ENCODE measurements at regions not wholly inside any gene's neighbourhood (a gene's known extent, or its start where the extent isn't known, plus 50 kb on each side); places are given as distances from the start of the nearest gene placed in this dataset.

DNA sequence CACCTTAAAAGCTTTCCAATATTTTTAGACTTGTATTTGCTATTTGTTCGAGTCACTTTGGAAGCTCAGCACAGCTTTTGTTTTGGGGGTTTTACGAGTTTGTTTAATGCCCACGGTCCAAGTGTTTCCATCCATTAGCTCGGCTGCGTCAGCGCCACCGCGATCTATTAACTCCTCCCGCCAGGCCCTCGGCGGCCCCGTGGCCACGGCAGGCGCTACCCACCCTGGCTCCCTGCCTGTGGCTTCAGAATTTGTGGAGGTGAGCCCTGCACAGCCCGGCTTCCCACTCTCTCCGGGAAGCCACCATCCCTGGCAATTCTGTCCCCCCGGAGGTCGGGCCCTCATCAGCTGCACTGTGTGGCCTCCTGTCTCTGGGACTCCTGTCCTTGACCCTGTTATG, 648.5 kb downstream of the BRD1 start:
- no peak overlapping the region for H3K4me3 ChIP-seq (ENCODE audit: low read length)
- no peaks in the 10 kb centered on the region for H3K9me3 ChIP-seq (ENCODE audit: low read length)
- no peaks in the 10 kb centered on the region for H3K36me3 ChIP-seq (ENCODE audit: insufficient read depth, low read length)
- H3K79me2 ChIP-seq (ENCODE audit: low read length) = no peaks in the 10 kb centered on the region
- no peak overlapping the region for H3K4me2 ChIP-seq (ENCODE audit: low read depth, low read length, poor library complexity, severe bottlenecking)
- H3K9ac ChIP-seq (ENCODE audit: low read length) = no peak overlapping the region
- no peaks in the 10 kb centered on the region for H3K9me2 ChIP-seq (replicated peaks; ENCODE audit: insufficient read depth, low read length)
- no peak overlapping the region for H3K27ac ChIP-seq (ENCODE audit: low read length)
- no peaks in the 10 kb centered on the region for H4K20me1 ChIP-seq (ENCODE audit: insufficient read depth, low read depth, low read length)
- H2AFZ ChIP-seq (ENCODE audit: low read length) = no peak overlapping the region
- DNase-seq = no peak
- no peaks in the 10 kb centered on the region for H3K4me1 ChIP-seq (ENCODE audit: low read length)
- H3K27me3 ChIP-seq (ENCODE audit: low read length) = no peaks in the 10 kb centered on the region

DNA sequence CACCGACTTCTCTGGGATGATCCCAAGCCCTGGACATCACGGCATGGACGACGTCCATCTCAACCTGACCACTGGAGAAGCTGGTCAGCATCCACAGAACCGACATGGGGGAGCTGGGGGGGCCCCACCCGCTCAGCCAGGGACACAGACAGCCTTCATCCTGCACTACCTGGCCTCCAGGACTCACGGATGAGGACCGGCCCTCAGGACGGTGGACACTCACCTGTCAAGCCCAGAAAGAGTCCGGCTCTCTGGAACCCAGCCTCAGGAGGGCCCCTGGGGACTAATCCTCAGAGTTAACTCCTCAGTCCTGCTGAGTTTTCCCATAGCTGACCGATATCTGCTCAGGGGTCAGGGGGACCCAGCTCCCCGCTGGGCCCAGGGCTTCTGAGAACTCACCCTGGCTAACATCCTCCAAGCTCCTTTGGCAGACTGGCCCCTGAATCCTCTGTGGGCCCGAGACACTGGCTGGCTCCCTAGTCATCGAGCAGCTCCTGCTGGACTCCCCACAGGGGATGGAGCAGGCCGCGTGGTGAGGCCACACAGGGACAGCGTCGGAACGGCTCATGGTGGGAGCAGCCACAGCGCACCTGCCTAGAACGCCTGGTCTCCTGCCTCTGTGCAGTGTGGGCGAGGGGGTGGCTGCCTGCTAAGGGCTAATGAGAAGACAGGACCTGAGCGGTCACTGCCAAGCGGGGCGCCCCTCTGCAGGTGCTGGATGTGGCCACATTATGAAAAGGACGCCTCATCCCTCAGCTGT, 649.2 kb downstream of the BRD1 start:
- no peak for DNase-seq
- Histone ChIP-seq H3K4me1 (ENCODE audit: low read length) (no peaks in the 10 kb centered on the region), H3K4me2 (ENCODE audit: low read depth, low read length, poor library complexity, severe bottlenecking) (no peak overlapping the region), H3K36me3 (ENCODE audit: insufficient read depth, low read length) (no peaks in the 10 kb centered on the region), H3K4me3 (ENCODE audit: low read length) (no peak overlapping the region), H3K9me2 (replicated peaks; ENCODE audit: insufficient read depth, low read length) (no peaks in the 10 kb centered on the region), H3K9me3 (ENCODE audit: low read length) (no peaks in the 10 kb centered on the region), H3K27me3 (ENCODE audit: low read length) (no peaks in the 10 kb centered on the region), H3K27ac (ENCODE audit: low read length) (no peak overlapping the region), H3K79me2 (ENCODE audit: low read length) (no peaks in the 10 kb centered on the region), H3K9ac (ENCODE audit: low read length) (no peak overlapping the region), H2AFZ (ENCODE audit: low read length) (no peak overlapping the region), H4K20me1 (ENCODE audit: insufficient read depth, low read depth, low read length) (no peaks in the 10 kb centered on the region)

DNA sequence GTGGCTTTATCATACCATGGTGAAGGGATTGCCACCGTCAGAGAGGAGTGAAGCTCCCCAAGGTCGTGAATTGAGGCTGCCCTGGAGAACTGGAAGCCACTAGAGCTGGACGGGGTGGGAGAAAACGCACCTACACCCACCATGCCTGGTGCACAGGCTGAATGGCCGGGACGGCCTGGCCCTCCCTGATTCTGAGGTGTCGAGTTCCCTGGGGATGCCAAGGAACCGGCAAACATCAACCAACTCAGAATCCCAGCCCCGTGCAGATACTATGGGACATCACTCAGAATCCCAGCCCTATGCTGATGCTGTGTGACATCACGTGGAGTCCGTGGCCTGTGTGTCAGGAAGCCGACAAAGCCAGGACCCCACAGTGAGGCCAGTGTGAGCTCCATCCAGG, 650.0 kb downstream of the BRD1 start:
- Histone ChIP-seq H3K4me2 (ENCODE audit: low read depth, low read length, poor library complexity, severe bottlenecking) (no peak overlapping the region), H3K9me3 (ENCODE audit: low read length) (no peaks in the 10 kb centered on the region), H3K36me3 (ENCODE audit: insufficient read depth, low read length) (no peaks in the 10 kb centered on the region), H3K27me3 (ENCODE audit: low read length) (no peaks in the 10 kb centered on the region), H3K4me1 (ENCODE audit: low read length) (no peaks in the 10 kb centered on the region), H3K79me2 (ENCODE audit: low read length) (no peaks in the 10 kb centered on the region), H3K9ac (ENCODE audit: low read length) (no peak overlapping the region), H3K27ac (ENCODE audit: low read length) (no peak overlapping the region), H2AFZ (ENCODE audit: low read length) (no peak overlapping the region), H3K4me3 (ENCODE audit: low read length) (no peak overlapping the region), H3K9me2 (replicated peaks; ENCODE audit: insufficient read depth, low read length) (no peaks in the 10 kb centered on the region), H4K20me1 (ENCODE audit: insufficient read depth, low read depth, low read length) (no peaks in the 10 kb centered on the region)
- DNase-seq = no peak

DNA sequence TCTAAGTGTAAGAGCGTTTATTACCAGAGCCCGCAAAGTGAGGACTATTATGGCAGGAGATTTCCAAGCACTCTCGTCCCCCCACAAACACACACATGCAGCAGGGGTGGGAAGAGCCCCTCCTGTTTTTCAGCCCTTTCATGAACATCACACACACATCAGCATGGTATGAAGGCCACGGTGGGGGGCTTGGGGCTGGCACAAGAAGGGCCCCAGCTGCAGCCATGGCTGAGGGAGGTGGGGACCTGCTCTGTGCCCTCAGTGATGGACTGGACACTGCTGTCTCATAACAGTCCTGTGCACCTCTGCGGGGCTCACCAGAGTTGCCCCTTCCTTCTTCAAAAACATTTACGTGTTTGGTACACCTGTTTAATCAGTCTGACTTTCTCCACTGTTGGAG, 650.7 kb downstream of the BRD1 start:
- H3K9ac ChIP-seq (ENCODE audit: low read length) = no peak overlapping the region

DNA sequence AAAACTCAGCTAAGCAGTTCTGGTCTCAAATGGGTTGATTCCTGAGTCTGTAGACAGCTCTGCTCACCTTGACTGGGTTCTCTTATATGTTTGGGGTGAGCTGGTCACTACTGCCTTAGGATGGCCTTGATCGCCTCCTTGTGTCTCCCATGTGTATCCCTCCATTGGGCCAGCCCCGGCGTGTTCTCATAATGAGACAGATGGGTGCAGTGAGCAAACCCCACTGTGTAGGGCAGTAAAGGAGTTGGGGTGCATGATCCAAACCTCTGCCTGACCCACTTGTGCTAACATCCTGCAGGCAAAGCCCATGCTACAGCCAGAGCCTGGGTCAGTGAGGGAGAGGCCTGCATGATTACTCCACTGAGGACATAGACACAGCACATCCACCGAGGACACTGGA, 657.6 kb downstream of the BRD1 start:
- H3K9ac ChIP-seq (ENCODE audit: low read length) = no peak overlapping the region
- no peaks in the 10 kb centered on the region for H3K4me1 ChIP-seq (ENCODE audit: low read length)
- H3K79me2 ChIP-seq (ENCODE audit: low read length) = no peaks in the 10 kb centered on the region
- no peaks in the 10 kb centered on the region for H3K9me2 ChIP-seq (replicated peaks; ENCODE audit: insufficient read depth, low read length)
- H2AFZ ChIP-seq (ENCODE audit: low read length) = no peak overlapping the region
- H3K36me3 ChIP-seq (ENCODE audit: insufficient read depth, low read length) = no peaks in the 10 kb centered on the region
- no peaks in the 10 kb centered on the region for H4K20me1 ChIP-seq (ENCODE audit: insufficient read depth, low read depth, low read length)
- H3K4me2 ChIP-seq (ENCODE audit: low read depth, low read length, poor library complexity, severe bottlenecking) = no peak overlapping the region
- H3K9me3 ChIP-seq (ENCODE audit: low read length) = no peaks in the 10 kb centered on the region; the same call in 1 of the 2 replicates
- H3K4me3 ChIP-seq (ENCODE audit: low read length) = no peak overlapping the region
- no peak overlapping the region for H3K27ac ChIP-seq (ENCODE audit: low read length)
- no peak for DNase-seq
- H3K27me3 ChIP-seq (ENCODE audit: low read length) = no peaks in the 10 kb centered on the region

More for the DNA sequence above, 650.7 kb downstream of the BRD1 start:
- Histone ChIP-seq H3K4me3 (ENCODE audit: low read length) (no peak overlapping the region), H2AFZ (ENCODE audit: low read length) (no peak overlapping the region), H3K27me3 (ENCODE audit: low read length) (no peaks in the 10 kb centered on the region), H4K20me1 (ENCODE audit: insufficient read depth, low read depth, low read length) (no peaks in the 10 kb centered on the region), H3K9me2 (replicated peaks; ENCODE audit: insufficient read depth, low read length) (no peaks in the 10 kb centered on the region), H3K9me3 (ENCODE audit: low read length) (no peaks in the 10 kb centered on the region; the same call in 1 of the 2 replicates), H3K4me1 (ENCODE audit: low read length) (no peaks in the 10 kb centered on the region), H3K79me2 (ENCODE audit: low read length) (no peaks in the 10 kb centered on the region), H3K4me2 (ENCODE audit: low read depth, low read length, poor library complexity, severe bottlenecking) (no peak overlapping the region), H3K27ac (ENCODE audit: low read length) (no peak overlapping the region), H3K36me3 (ENCODE audit: insufficient read depth, low read length) (no peaks in the 10 kb centered on the region)
- DNase-seq = no peak

DNA sequence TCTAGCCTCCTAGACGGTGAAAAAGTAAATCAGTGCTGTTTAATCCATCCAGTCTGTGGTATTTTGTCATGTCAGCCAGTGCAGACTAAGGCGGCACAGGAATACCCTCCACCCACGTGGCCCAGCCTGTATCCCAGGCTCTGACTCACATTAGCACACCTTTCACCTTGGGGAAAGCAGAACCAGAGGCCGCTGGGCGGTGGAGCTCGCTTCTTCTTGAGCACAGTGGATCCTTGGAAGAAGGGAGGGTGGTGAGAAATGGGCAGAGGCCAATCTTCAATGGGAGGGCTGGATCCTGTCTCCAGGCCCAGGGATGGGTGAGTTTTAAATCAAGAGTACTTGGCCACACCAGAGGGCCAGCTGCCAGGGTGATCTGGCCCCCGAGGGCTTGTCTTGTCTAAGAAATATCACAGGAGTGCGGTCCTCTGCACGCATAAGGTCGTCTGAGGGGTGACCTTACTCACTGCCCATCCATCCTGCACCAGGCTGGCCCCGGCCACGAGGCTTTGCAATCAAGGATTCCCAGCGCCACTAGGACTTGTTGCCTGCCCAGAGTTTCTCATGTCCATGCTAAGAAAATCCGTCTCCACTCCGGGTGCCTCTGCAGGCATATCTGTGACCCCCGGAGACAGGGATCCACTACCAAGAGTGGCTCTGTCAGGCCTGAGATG, 658.5 kb downstream of the BRD1 start:
- no peak overlapping the region for H3K9ac ChIP-seq (ENCODE audit: low read length)
- no peaks in the 10 kb centered on the region for H3K9me2 ChIP-seq (replicated peaks; ENCODE audit: insufficient read depth, low read length)
- H3K9me3 ChIP-seq (ENCODE audit: low read length) = no peaks in the 10 kb centered on the region; the same call in 1 of the 2 replicates
- H4K20me1 ChIP-seq (ENCODE audit: insufficient read depth, low read depth, low read length) = no peaks in the 10 kb centered on the region
- no peaks in the 10 kb centered on the region for H3K36me3 ChIP-seq (ENCODE audit: insufficient read depth, low read length)
- H3K4me2 ChIP-seq (ENCODE audit: low read depth, low read length, poor library complexity, severe bottlenecking) = no peak overlapping the region
- H3K4me1 ChIP-seq (ENCODE audit: low read length) = no peaks in the 10 kb centered on the region
- H3K27me3 ChIP-seq (ENCODE audit: low read length) = no peaks in the 10 kb centered on the region
- no peak overlapping the region for H3K4me3 ChIP-seq (ENCODE audit: low read length)
- H3K27ac ChIP-seq (ENCODE audit: low read length) = no peak overlapping the region
- no peak for DNase-seq
- H2AFZ ChIP-seq (ENCODE audit: low read length) = no peak overlapping the region
- no peaks in the 10 kb centered on the region for H3K79me2 ChIP-seq (ENCODE audit: low read length)

DNA sequence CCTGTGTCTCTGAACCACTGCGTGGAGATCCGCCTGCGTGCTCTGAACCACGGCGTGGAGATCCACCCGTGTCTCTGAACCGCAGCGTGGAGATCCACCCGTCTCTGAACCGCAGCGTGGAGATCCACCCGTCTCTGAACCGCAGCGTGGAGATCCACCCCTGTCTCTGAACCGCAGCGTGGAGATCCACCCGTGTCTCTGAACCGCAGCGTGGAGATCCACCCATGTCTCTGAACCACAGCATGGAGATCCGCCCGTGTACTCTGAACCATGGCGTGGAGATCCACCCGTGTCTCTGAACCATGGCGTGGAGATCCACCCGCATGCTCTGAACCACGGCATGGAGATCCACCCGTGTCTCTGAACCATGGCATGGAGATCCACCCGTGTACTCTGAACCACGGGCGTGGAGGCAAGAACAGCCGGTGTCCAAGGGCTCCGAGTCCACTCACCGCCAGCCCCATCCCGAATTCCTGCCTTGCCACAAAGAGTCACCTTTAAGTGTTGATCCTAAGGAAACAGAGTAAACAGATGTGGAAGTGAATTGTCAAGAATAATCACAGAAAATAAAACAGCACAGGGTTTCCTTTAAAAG, 659.4 kb downstream of the BRD1 start:
- Histone ChIP-seq H3K27me3 (ENCODE audit: low read length) (no peaks in the 10 kb centered on the region), H3K4me2 (ENCODE audit: low read depth, low read length, poor library complexity, severe bottlenecking) (no peak overlapping the region), H3K9me2 (replicated peaks; ENCODE audit: insufficient read depth, low read length) (no peaks in the 10 kb centered on the region), H3K79me2 (ENCODE audit: low read length) (no peaks in the 10 kb centered on the region), H3K9me3 (ENCODE audit: low read length) (no peaks in the 10 kb centered on the region; the same call in 1 of the 2 replicates), H3K27ac (ENCODE audit: low read length) (no peak overlapping the region), H3K4me3 (ENCODE audit: low read length) (no peak overlapping the region), H4K20me1 (ENCODE audit: insufficient read depth, low read depth, low read length) (no peaks in the 10 kb centered on the region), H3K4me1 (ENCODE audit: low read length) (no peaks in the 10 kb centered on the region), H3K36me3 (ENCODE audit: insufficient read depth, low read length) (no peaks in the 10 kb centered on the region), H2AFZ (ENCODE audit: low read length) (no peak overlapping the region), H3K9ac (ENCODE audit: low read length) (no peak overlapping the region)
- DNase-seq = no peak

DNA sequence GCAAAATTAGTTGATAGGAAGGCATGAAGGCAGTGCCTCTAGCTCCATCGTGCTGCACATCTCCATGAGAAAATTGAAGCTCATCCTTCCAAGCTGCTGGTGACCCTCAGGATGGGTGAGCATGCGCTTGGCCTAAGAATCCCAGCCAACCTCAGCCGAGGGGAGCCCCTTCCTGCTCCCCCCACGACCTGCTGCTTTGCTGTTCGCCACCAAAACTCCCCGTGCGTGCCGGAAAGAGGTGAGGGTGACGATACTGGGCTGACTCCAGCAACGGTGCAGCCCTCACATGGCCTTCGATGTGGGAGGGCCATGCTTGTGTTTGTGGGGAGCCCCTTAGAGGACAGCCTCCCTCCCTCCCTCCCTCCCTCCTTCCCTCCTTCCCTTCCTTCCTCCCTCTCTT, 660.9 kb downstream of the BRD1 start:
- no peak overlapping the region for H3K4me2 ChIP-seq (ENCODE audit: low read depth, low read length, poor library complexity, severe bottlenecking)
- H2AFZ ChIP-seq (ENCODE audit: low read length) = no peak overlapping the region
- no peaks in the 10 kb centered on the region for H3K79me2 ChIP-seq (ENCODE audit: low read length)
- no peak overlapping the region for H3K27ac ChIP-seq (ENCODE audit: low read length)
- H3K27me3 ChIP-seq (ENCODE audit: low read length) = no peaks in the 10 kb centered on the region
- no peaks in the 10 kb centered on the region for H4K20me1 ChIP-seq (ENCODE audit: insufficient read depth, low read depth, low read length)
- H3K9me3 ChIP-seq (ENCODE audit: low read length) = no peaks in the 10 kb centered on the region
- DNase-seq = no peak
- no peaks in the 10 kb centered on the region for H3K4me1 ChIP-seq (ENCODE audit: low read length)
- no peak overlapping the region for H3K9ac ChIP-seq (ENCODE audit: low read length)
- no peaks in the 10 kb centered on the region for H3K36me3 ChIP-seq (ENCODE audit: insufficient read depth, low read length)
- H3K4me3 ChIP-seq (ENCODE audit: low read length) = no peak overlapping the region
- no peaks in the 10 kb centered on the region for H3K9me2 ChIP-seq (replicated peaks; ENCODE audit: insufficient read depth, low read length)

Data from Karpas-422 (cell line).